H1 (cell line): ENCODE measurements at regions not wholly inside any gene's neighbourhood (a gene's known extent, or its start where the extent isn't known, plus 50 kb on each side); places are given as distances from the start of the nearest gene placed in this dataset.

Experiments used
- CTCF ChIA-PET: fragments of 300-600 bp; sonication (Branson Sonifier 250); formaldehyde crosslinking; loops from one replicate; lab custom pipeline; 2021; ENCODE audit not compliant: partially characterized antibody; lab: Charles Lee
- POLR2A ChIA-PET: fragments of 300-600 bp; sonication (Branson Sonifier 250); formaldehyde crosslinking; loops from one replicate; lab custom pipeline; 2021; ENCODE audit warnings: inconsistent platforms; ENCODE audit not compliant: partially characterized antibody; lab: Charles Lee
- DNase-seq, 2 experiments: peaks; one replicate each; pipeline versions ENCODE4 v3.0.0 to v3.0.0-alpha.2; 2010 to 2022; ENCODE audit warnings: low spot score in 2 of 2, low read depth in 1 of 2, mixed read lengths in 1 of 2
- FAIRE-seq: peaks from 2 replicates; lab custom pipeline; 2011; peaks lifted over from hg19 to GRCh38; lab: Jason Lieb, UNC
- H2AFZ ChIP-seq: 2 replicates; pipeline ENCODE4 v1.8.1; 2012; ENCODE audit warnings: low read length, inconsistent platforms
- H2AK5ac ChIP-seq: 2 replicates; pipeline ENCODE4 v1.6.1; 2013; ENCODE audit warnings: low read depth, low read length
- H2BK120ac ChIP-seq: replicated peaks from 2 replicates; pipeline ENCODE3; 2013; ENCODE audit warnings: low read depth, low read length, inconsistent platforms
- H2BK12ac ChIP-seq: 2 replicates; pipeline ENCODE4 v1.6.1; 2013; ENCODE audit warnings: low read depth, low read length
- H2BK15ac ChIP-seq: 2 replicates; pipeline ENCODE4 v1.6.1; 2013; ENCODE audit warnings: low read length
- H2BK20ac ChIP-seq: 2 replicates; pipeline ENCODE4 v1.6.1; 2013; ENCODE audit warnings: low read length
- H2BK5ac ChIP-seq: 2 replicates; pipeline ENCODE4 v1.6.1; 2013; ENCODE audit warnings: low read depth, low read length
- H3K14ac ChIP-seq: 2 replicates; pipeline ENCODE4 v1.6.1; 2013; ENCODE audit warnings: inconsistent platforms; ENCODE audit not compliant: insufficient read length
- H3K18ac ChIP-seq: 2 replicates; pipeline ENCODE4 v1.6.1; 2013; ENCODE audit warnings: low read length; ENCODE audit errors: extremely low read depth
- H3K23ac ChIP-seq: 2 replicates; pipeline ENCODE4 v1.6.1; 2013; ENCODE audit warnings: inconsistent platforms; ENCODE audit not compliant: insufficient read length
- H3K23me2 ChIP-seq: 2 replicates; pipeline ENCODE4 v1.6.1; 2013; ENCODE audit warnings: low read depth, low read length
- H3K27ac ChIP-seq: 2 replicates; pipeline ENCODE4 v1.6.1; 2011; ENCODE audit warnings: low read depth, low read length, inconsistent platforms
- H3K27me3 ChIP-seq, 4 experiments: replicated peaks in 1 of 4; 1 replicate in 1 of 4; 2 replicates in 3 of 4; pipeline versions ENCODE4 v1.6.1 to v1.8.1; 2011 to 2013; ENCODE audit warnings: low read length in 3 of 4, mild to moderate bottlenecking in 3 of 4, inconsistent platforms in 2 of 4, mixed read lengths in 2 of 4, moderate library complexity in 1 of 4; ENCODE audit not compliant: control insufficient read depth in 3 of 4, insufficient read depth in 3 of 4; ENCODE audit errors: extremely low read depth in 1 of 4
- H3K36me3 ChIP-seq, 4 experiments: 2 replicates each; pipeline versions ENCODE4 v1.6.1 to v1.8.1; 2011 to 2013; ENCODE audit warnings: mild to moderate bottlenecking in 4 of 4, low read length in 3 of 4, moderate library complexity in 2 of 4, control low read depth in 1 of 4, inconsistent platforms in 1 of 4; ENCODE audit not compliant: insufficient read depth in 4 of 4, control insufficient read depth in 2 of 4
- H3K4ac ChIP-seq: replicated peaks from 2 replicates; pipeline ENCODE3; 2013; ENCODE audit warnings: low read length, low read depth, mixed read lengths, inconsistent platforms; ENCODE audit not compliant: insufficient read length
- H3K4me1 ChIP-seq, 4 experiments: replicated peaks in 1 of 4; 1 replicate in 1 of 4; 2 replicates in 3 of 4; pipeline versions ENCODE4 v1.6.1 to v1.8.1; 2011 to 2013; ENCODE audit warnings: low read length in 3 of 4, inconsistent platforms in 2 of 4, mixed read lengths in 1 of 4; ENCODE audit not compliant: insufficient read depth in 4 of 4, control insufficient read depth in 3 of 4
- H3K4me2 ChIP-seq, 2 experiments: 2 replicates each; pipeline versions ENCODE4 v1.6.1 to v1.8.1; 2011 to 2013; ENCODE audit warnings: low read depth in 2 of 2, low read length in 2 of 2, control low read depth in 1 of 2, inconsistent platforms in 1 of 2, mild to moderate bottlenecking in 1 of 2; ENCODE audit not compliant: insufficient read depth in 1 of 2
- H3K4me3 ChIP-seq, 4 experiments: fragments of 200-600, 300-600 bp in 1 of 4; sonication (generic), shearing (Covaris generic), sonication (Bioruptor Twin) in 1 of 4; 2 replicates each; pipeline versions ENCODE4 v1.5.1 to v1.8.1; 2011 to 2016; ENCODE audit warnings: low read length in 4 of 4, low read depth in 3 of 4, control low read depth in 2 of 4, inconsistent platforms in 2 of 4, mild to moderate bottlenecking in 2 of 4, mixed read lengths in 1 of 4, moderate library complexity in 1 of 4; ENCODE audit not compliant: insufficient read depth in 2 of 4; ENCODE audit errors: extremely low read depth in 1 of 4
- H3K56ac ChIP-seq: replicated peaks from 2 replicates; pipeline ENCODE3; 2013; ENCODE audit warnings: low read depth, mild to moderate bottlenecking, mixed read lengths, low read length, inconsistent platforms; ENCODE audit not compliant: insufficient read length
- H3K79me1 ChIP-seq: 2 replicates; pipeline ENCODE4 v1.6.1; 2013; ENCODE audit warnings: low read depth, low read length, control low read depth
- H3K79me2 ChIP-seq, 2 experiments: 2 replicates each; pipeline versions ENCODE4 v1.6.1 to v1.8.1; 2012 to 2013; ENCODE audit warnings: low read length in 2 of 2, mild to moderate bottlenecking in 2 of 2, inconsistent platforms in 1 of 2; ENCODE audit not compliant: insufficient read depth in 2 of 2, control insufficient read depth in 1 of 2
- H3K9ac ChIP-seq, 4 experiments: replicated peaks in 1 of 4; 1 replicate in 1 of 4; 2 replicates in 3 of 4; pipeline versions ENCODE4 v1.6.1 to v1.8.1; 2011 to 2013; ENCODE audit warnings: low read depth in 3 of 4, low read length in 3 of 4, control low read depth in 2 of 4, mild to moderate bottlenecking in 2 of 4, moderate library complexity in 2 of 4, inconsistent platforms in 1 of 4; ENCODE audit errors: extremely low read depth in 1 of 4
- H3K9me3 ChIP-seq, 2 experiments: 2 replicates each; pipeline versions ENCODE4 v1.6.1 to v1.8.1; 2012 to 2013; ENCODE audit warnings: mild to moderate bottlenecking in 2 of 2, moderate library complexity in 2 of 2, control low read depth in 1 of 2, inconsistent platforms in 1 of 2, low read depth in 1 of 2, low read length in 1 of 2, mixed read lengths in 1 of 2; ENCODE audit not compliant: insufficient read depth in 2 of 2
- H4K20me1 ChIP-seq, 2 experiments: replicated peaks in 1 of 2; 2 replicates each; pipeline versions ENCODE3 to v1.8.1; 2011 to 2013; ENCODE audit warnings: inconsistent platforms in 2 of 2, low read length in 2 of 2, mild to moderate bottlenecking in 1 of 2; ENCODE audit not compliant: insufficient read depth in 2 of 2, control insufficient read depth in 1 of 2
- H4K5ac ChIP-seq: 2 replicates; pipeline ENCODE4 v1.6.1; 2013; ENCODE audit warnings: low read length, low read depth, mixed read lengths, inconsistent platforms; ENCODE audit not compliant: insufficient read length
- H4K8ac ChIP-seq: 2 replicates; pipeline ENCODE4 v1.8.0; 2013; ENCODE audit warnings: mild to moderate bottlenecking, moderate library complexity, low read length, inconsistent platforms; ENCODE audit not compliant: insufficient read depth; ENCODE audit errors: extremely low read depth
- H4K91ac ChIP-seq: replicated peaks from 2 replicates; pipeline ENCODE3; 2013; ENCODE audit warnings: low read length, mixed read lengths, inconsistent platforms; ENCODE audit not compliant: insufficient read length
- CEBPB ChIP-seq: IDR thresholded peaks from 2 replicates; pipeline ENCODE4 v1.6.1; 2012; ENCODE audit warnings: low read depth, low read length
- EP300 ChIP-seq, 2 experiments: IDR thresholded peaks; 1 replicate in 1 of 2; 2 replicates in 1 of 2; pipeline ENCODE4 v1.6.1; 2011 to 2012; ENCODE audit warnings: low read depth in 2 of 2, low read length in 2 of 2, mild to moderate bottlenecking in 2 of 2, borderline replicate concordance in 1 of 2, inconsistent platforms in 1 of 2, moderate library complexity in 1 of 2
- EZH2 ChIP-seq: fragments of 200-600 bp; sonication (generic); IDR thresholded peaks from 2 replicates; pipeline ENCODE4 v1.7.1; 2012; ENCODE audit warnings: low read depth, mild to moderate bottlenecking, moderate library complexity, low read length, inconsistent platforms; ENCODE audit not compliant: severe bottlenecking
- HDAC2 ChIP-seq, 2 experiments: fragments of 300-600 bp in 1 of 2; sonication (generic) in 1 of 2; IDR thresholded peaks; 2 replicates each; pipeline ENCODE4 v1.6.1; 2011 to 2012; ENCODE audit warnings: low read depth in 2 of 2, low read length in 2 of 2, mild to moderate bottlenecking in 2 of 2, moderate library complexity in 2 of 2, borderline replicate concordance in 1 of 2, inconsistent platforms in 1 of 2
- RAD21 ChIP-seq, 2 experiments: IDR thresholded peaks in 1 of 2; conservative IDR thresholded peaks in 1 of 2; 2 replicates each; pipeline ENCODE4 v1.6.1; 2011; ENCODE audit warnings: low read depth in 2 of 2, low read length in 2 of 2, improper control_type of control experiment in 1 of 2, inconsistent platforms in 1 of 2, mild to moderate bottlenecking in 1 of 2, moderate library complexity in 1 of 2
- RBBP5 ChIP-seq: IDR thresholded peaks from 2 replicates; pipeline ENCODE4 v1.7.1; 2012; ENCODE audit warnings: low read depth, mild to moderate bottlenecking, inconsistent platforms, low read length, moderate library complexity, borderline replicate concordance
- RXRA ChIP-seq: IDR thresholded peaks from 2 replicates; pipeline ENCODE4 v1.6.1; 2011; ENCODE audit warnings: low read depth, mild to moderate bottlenecking, low read length, moderate library complexity; ENCODE audit not compliant: insufficient read depth
- SP4 ChIP-seq: IDR thresholded peaks from 2 replicates; pipeline ENCODE4 v1.6.1; 2012; ENCODE audit warnings: low read length, inconsistent platforms
- SUZ12 ChIP-seq: fragments of 200-600 bp; sonication (generic); IDR thresholded peaks from 2 replicates; pipeline ENCODE4 v1.6.1; 2012; ENCODE audit warnings: mild to moderate bottlenecking, inconsistent platforms, low read length, moderate library complexity, mixed read lengths
- TAF7 ChIP-seq: optimal IDR thresholded peaks from 2 replicates; pipeline ENCODE3; 2011; ENCODE audit warnings: low read depth, mild to moderate bottlenecking, inconsistent platforms, low read length, moderate library complexity, borderline replicate concordance
- YY1 ChIP-seq: IDR thresholded peaks from 2 replicates; pipeline ENCODE4 v1.6.1; 2011; ENCODE audit warnings: low read depth, mild to moderate bottlenecking, low read length
- WGBS, 2 experiments: shearing (Covaris generic) in 1 of 2; methylation state at CpG; one replicate each; pipeline versions ENCODE4 v1.1.6 to v1.1.7; 2013 to 2015; ENCODE audit warnings: low lambda C conversion rate in 2 of 2, mixed read lengths in 2 of 2, inconsistent platforms in 1 of 2, low coverage in 1 of 2, missing lambda C conversion rate in 1 of 2; ENCODE audit not compliant: insufficient replicate concordance in 2 of 2, insufficient coverage in 1 of 2, insufficient read length in 1 of 2; ENCODE audit errors: extremely low coverage in 1 of 2, missing lambda C conversion rate in 1 of 2; 5-methylcytosine and 5-hydroxymethylcytosine counted together

DNA sequence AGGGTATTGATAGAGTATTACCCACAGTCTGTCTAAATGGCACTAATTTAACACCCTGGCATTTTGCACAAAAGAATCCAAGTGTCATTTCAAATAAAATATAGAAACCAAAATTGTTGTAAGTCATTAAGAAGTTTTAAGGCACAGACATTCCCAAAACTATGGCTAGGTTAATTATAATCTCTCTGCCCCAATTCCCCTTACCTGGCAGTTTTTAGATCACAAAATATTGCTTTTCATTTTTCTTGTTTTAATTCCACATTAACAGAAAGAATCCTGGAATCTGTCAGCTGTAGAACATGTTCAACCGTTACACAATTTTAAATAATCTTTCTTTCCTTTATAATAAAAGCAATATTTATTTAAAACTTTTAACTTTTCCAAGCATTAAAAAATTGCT is 56.1 kb upstream of the PALS2 start:
- DNase-seq = no peak
- peaks cover under 1 to 5% (median 2%) of the 10 kb centered on the region in 4 experiments; a peak in 4 of 7 replicates for H3K4me1 ChIP-seq
- no peak overlapping the region for H3K4me2 ChIP-seq
- H4K5ac ChIP-seq = no peak overlapping the region
- no peak overlapping the region for H3K18ac ChIP-seq
- no peak overlapping the region for H2BK120ac ChIP-seq
- no peak overlapping the region for H3K4ac ChIP-seq
- H4K8ac ChIP-seq = no peak overlapping the region
- FAIRE-seq = no peak
- no peak overlapping the region for H3K27ac ChIP-seq
- peaks cover 4 to 7% of the 10 kb centered on the region in 2 experiments; a peak in 2 of 4 replicates for H3K9me3 ChIP-seq
- H4K91ac ChIP-seq = no peak overlapping the region
- H2AK5ac ChIP-seq = no peak overlapping the region
- no peak overlapping the region for H3K9ac ChIP-seq
- no peaks in the 10 kb centered on the region for H3K23me2 ChIP-seq
- no peak overlapping the region for H2BK20ac ChIP-seq
- H3K27me3 ChIP-seq = no peaks in the 10 kb centered on the region
- H2BK15ac ChIP-seq = no peak overlapping the region
- no peaks in the 10 kb centered on the region for H3K79me2 ChIP-seq
- POLR2A ChIA-PET = no interaction called here
- no peak overlapping the region for H2AFZ ChIP-seq
- no peak overlapping the region for H2BK5ac ChIP-seq
- no peaks in the 10 kb centered on the region for H3K79me1 ChIP-seq
- H3K14ac ChIP-seq = no peak overlapping the region
- H3K23ac ChIP-seq = no peak overlapping the region
- H2BK12ac ChIP-seq = no peak overlapping the region
- CTCF ChIA-PET = no interaction called here
- H3K4me3 ChIP-seq = no peak overlapping the region
- H3K36me3 ChIP-seq = no peaks in the 10 kb centered on the region; a peak in 1 of 8 replicates
- WGBS, 2 experiments = 94% methylated on average over 1 of the region's 1 CpG; no CpG with 5 or more reads in 1 of the 2 experiments
- H4K20me1 ChIP-seq = no peaks in the 10 kb centered on the region
- no peak overlapping the region for H3K56ac ChIP-seq
- TF ChIP-seq RXRA = no peak
- no peak for TF ChIP-seq HDAC2 (IDR thresholded peaks at IDR 0.05; ENCODE audit: borderline replicate concordance in 1 of 2, low read depth in 2 of 2, low read length in 2 of 2)
- no peak for TF ChIP-seq SUZ12
- TF ChIP-seq TAF7 = no peak
- no peak for TF ChIP-seq EP300 (IDR thresholded peaks at IDR 0.05; ENCODE audit: borderline replicate concordance in 1 of 2, low read depth in 2 of 2, low read length in 2 of 2)
- no peak for TF ChIP-seq CEBPB
- no peak for TF ChIP-seq EZH2
- TF ChIP-seq YY1 = no peak
- no peak for TF ChIP-seq RBBP5
- TF ChIP-seq SP4 = no peak
- no peak for TF ChIP-seq RAD21 (IDR thresholded peaks at IDR 0.05 in 1 of 2, conservative IDR thresholded peaks at IDR 0.05 in 1 of 2; ENCODE audit: low read depth in 2 of 2, low read length in 2 of 2)
